HG02610 (cell line): ENCODE measurements at regions not wholly inside any gene's neighbourhood (a gene's known extent, or its start where the extent isn't known, plus 50 kb on each side); places are given as distances from the start of the nearest gene placed in this dataset.

Source experiments
- ATAC-seq: cut with Tn5 transposase; IDR thresholded peaks from one replicate; pipeline ENCODE4 v1.9.1; 2021; ENCODE audit warnings: mild to moderate bottlenecking, moderate library complexity; ENCODE audit not compliant: unreplicated experiment

DNA sequence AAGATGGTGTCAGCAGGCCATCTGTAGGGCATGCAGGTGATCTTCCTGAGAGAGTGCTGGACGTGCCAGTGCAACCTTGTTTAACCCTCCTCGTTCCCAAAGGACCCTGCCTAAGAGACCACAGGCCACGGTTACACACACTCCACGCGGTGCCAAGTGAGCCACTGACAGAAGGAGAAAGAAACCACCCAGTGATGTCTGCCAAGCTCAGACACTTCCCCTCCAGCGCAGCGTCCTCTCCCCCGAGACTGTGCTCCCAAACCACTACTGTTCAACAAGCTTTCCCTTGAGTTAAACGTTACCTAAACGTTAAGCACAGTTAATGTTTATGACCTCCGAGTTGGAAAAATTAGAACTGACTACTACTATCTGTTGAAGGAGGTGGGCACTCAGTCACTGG lies 119.1 kb upstream of the NCK2 start:
- no peak for ATAC-seq

DNA sequence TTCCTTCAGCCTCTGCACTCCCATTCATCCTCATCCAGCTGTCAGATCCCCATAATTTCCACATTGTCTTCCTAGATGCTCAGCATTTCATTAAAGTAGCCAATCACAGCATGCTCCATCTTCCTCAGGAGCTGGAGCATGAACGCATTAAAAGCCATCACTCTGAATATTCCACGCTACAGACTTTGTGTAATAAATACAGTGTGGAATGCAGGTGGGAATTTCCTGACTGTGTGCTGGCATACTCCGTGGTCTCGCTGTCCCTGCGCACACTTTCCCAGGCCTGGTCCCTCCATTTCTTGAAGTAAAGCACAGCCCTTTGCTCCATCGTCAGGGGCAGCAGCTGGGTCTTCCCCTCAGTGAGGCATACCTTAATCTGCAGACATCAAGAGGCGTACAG lies 123.7 kb upstream of the NCK2 start:
- no peak for ATAC-seq

DNA sequence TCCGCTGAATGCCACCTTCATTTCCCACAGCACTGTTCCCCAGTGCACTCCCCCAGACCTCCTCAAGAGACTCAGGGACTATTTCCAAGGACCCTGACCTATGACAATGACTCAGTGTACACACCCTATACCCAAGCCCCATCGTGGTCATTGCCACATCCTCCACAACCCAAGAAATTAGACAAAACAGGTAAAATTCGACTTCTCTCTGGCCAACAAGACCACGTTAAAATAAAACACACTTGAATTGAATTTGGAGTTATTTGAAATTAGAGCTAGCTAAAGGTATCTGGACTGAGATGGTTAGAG lies 126.4 kb upstream of the NCK2 start:
- ATAC-seq: no peak

DNA sequence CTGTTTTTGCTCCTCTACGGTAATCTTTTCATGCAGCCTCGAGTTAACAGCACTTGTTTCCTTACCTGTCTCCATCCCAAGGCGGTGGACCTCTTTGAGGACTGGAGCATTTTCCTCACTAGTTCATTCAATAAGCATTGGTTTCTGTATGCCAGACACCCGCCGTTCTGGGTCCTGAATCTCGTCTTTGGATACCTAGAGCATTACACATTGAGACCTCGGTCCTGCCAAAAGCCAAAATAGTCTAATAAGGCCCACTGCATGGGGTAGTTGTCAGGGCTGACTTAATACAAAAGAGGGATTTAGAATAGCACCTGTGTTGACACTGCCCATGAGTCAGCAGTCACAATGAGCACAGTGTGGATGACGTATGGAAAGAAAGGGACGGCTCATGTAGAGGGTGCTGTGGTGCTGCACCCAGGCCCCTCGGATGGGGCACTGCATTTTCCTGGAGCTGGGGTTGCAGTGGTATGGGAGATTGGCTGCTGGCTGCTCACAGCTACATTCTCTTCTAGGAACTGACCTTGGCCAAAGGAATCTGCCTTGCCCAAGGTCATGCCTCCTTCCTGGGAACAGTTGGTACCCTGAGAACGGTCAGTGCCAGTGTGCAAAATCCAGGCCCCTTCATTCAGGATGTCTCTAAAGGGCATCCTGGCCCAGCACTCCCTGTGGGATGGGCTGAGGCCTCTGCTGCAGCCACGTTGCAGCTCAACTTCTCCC lies 126.9 kb upstream of the NCK2 start:
- no peak for ATAC-seq

GRCh38 chr2:105615305-105615704 lies 129.4 kb upstream of the NCK2 start:
- ATAC-seq: no peak

DNA sequence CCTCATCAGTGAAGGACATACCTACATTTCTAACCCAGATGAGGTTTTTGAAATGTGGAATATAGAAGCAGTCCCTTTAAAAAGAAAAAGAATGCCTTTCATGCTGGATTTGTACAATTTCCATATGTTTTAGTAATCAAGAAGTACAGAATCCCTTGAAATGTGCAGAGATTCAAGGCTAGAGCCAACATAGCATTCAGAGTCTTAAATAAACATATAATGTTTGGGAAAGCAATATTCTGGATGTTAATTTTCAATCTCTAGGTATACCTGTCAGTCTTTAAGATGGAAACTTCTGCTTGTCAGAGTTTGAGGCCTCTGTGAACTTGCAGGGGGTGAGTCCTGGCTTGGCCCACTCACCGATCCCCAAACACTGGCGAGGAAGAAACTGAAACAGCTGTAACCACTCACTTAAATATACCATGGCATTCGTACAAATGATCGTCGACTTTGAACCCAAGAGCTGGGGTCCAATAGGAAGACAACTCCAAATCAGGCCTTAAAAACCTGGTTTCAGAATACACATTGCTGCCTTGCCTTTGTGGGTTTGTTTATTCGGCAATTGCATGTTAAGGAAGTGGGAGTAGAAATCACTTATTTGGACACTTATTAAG lies 132.8 kb upstream of the NCK2 start:
- ATAC-seq: no peak

- ATAC-seq: no peak
These were observed 133.4 kb upstream of the NCK2 start for GRCh38 chr2:105611333-105611637.

GRCh38 chr2:105610576-105611332 lies 134.0 kb upstream of the NCK2 start:
- ATAC-seq: no peak

DNA sequence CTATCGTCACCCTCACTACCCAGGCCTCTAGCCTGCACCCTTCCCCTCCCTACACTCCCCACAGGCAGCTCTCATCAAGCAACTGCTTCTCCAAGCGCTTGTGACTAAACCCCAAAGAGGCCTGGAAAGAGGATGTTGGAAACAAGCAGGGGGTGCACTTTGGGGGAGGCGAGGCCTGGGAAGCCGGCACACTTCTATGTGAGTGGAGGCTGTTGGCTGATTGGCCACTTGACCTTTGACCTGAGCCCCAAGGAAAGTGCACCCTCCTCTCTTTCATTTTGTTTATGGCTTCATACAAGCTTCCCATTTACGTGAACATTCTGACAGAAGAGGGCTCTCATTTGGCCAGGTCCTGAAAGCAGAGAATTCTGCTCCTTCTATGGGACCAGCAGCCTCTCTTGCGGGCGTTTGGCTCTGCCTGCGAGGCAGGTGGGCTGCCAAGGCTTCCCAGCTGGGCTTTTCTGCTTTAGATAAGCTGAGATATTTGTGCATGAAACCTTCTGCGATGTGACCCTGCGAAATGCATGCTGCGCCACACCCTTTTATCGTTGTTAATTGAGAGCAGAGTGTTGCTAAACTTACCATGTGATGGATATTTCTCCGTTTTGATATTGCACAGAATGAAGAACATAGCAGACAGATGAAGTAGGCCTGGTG lies 134.8 kb upstream of the NCK2 start:
- ATAC-seq: no peak

DNA sequence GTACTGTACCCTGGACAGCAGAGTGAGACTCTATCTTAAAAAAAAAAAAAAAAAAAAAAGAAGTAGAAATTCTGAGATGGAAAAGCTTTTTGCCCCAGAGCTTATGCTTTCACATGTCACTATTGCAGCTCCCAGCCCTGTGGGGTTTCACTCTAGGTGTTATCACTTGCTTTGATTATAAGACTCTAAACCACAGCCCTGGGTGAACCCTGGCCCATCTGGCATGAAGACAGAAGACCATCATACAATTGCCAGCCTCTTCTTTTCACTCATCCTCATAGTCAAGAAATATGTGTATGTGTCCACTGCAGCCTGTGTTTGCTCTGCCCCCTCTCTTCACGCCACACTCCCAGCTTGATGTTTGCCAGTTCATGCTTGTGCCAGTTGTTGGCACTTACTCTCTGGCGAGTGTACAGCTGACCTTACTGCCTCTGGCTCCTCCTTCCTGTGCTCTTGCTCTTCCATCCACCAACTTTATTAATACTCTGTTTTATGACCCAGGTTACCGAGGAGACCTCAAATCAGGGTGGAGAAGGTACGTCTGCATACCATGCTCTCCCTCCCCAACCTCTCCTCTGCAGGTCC lies 136.7 kb upstream of the NCK2 start:
- ATAC-seq: no peak

DNA sequence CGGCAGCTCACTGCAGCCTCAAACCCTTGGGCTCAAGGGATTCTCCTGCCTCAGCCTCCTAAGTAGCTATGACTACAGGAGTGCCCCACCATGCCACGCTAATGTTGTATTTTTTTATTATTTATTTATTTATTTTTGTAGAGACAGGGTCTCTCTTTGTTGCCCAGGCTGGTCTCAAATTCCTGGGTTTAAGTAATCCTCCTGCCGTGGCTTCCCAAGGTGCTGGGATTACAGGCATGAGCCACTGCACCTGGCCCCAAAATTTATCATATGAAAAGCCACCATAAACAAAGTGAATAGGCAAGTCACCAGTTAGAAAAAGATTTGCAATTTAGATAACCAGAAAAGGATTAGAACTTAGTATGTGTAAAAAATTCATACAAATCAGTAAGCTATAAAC lies 138.6 kb upstream of the NCK2 start:
- no peak for ATAC-seq

- ATAC-seq: no peak
These were observed 139.8 kb upstream of the NCK2 start for GRCh38 chr2:105604938-105605337.

DNA sequence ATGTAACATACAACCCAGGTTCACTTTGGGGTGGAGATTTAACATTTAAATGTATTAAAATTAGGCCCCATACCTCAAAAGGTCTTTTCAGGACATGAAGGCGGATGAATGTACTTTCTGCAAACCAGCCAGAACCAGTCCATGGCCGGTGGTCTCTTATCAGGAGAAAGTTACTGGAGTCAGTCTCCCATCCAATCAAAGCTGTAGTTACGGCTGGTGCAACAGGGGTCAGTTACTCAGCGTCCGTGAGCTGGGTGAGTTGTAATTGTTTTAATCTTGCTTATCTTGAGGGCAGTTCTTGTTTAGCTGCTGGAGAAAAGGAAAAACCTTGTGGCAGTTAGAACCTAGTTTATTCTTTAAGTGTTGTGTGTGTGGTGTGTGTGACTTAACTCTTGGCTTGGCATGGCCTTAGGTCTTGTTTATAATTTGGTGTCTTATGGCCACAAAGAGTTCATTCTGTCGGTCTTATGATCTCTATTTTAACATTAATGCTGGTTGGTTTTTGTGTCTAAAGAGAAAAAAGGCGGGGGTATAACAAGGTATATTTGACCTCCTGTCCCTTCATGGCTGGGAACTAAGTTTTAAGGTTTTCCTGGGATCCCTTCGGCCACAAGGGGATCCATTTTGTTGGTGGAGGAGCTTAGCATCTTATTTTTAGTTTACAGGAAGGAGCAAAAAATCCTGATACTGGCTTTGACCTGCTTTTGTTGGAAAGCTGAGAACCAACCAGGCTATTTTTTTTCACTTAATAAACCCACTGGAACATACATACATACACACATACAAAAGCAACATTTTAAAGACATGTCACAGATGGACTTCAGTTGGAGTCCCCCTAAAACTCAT lies 143.5 kb upstream of the NCK2 start:
- no peak for ATAC-seq

DNA sequence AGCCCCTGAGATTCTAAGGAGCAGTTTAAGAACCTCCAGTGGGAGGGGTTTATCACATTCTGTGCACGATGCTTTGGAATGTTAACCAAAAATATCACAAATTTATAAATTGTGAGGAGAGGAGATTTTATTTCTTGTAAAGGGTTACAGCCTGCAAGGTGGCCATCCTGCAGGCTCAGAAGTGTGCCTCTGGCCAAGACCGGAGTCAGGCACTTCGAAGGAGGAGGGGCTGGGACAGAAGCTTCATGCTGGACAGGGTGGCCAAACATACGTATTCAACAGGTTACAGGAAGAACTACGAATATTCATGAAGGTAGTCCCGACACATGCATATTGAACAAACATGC lies 144.1 kb upstream of the NCK2 start:
- no peak for ATAC-seq

DNA sequence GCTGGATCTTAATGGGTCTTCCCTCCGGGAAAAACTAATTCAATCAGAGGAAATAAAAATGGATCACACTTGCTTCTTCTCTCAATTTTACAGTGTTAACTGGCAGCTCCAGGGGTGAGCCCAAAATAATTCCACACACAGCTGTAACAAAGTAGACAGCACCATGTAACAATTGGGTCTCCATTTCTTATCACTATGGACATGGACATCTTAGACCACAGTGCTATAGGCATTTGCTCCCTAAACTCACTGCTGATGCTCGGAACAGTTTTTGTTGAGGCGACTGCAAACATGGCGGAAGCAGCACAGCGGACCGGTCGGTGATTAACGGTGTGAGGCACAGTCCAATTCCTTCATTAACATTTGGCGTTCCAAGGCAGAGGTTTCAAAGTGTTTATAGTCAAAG lies 144.7 kb upstream of the NCK2 start:
- ATAC-seq: no peak

DNA sequence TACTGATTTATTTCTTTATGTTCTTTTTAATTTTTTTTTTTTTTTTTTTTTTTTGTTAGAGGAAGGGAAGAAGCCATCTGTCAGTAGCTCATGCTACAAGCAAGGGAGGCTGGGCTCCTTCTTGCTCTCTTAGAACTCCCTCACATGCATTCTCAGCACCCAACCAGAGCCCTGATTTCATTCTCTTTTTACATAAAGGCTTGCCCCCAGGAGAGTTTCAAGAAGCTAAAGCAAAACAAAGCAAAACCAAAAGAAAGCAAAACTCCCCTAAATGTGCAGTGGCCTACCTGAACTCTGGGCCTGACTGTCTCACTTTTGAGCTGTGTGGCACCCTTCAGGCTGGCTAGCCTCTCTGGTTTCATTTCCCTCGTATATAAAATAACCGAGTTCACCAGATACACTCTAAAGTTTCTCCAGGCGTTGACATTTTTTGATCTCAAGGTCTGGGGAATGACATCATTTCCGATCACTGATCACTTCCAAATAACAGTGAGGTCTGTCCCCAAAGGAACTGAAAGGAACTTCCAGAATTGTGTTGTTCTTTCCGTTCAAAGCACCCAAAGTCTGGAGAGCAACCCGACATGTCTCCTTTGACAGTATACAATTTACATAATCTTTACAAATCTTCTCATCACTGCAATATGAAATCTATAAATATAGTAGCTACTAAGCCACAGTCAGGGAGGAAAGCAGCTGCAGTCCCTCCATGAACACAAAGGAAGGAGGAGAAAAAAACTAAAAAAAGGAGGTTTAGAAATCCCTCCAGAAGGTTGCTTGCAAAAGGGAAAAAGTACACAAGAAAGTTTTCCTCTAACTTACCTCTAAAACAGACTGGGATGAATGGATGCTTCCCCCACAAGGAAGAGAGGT lies 145.6 kb upstream of the NCK2 start:
- ATAC-seq: no peak

DNA sequence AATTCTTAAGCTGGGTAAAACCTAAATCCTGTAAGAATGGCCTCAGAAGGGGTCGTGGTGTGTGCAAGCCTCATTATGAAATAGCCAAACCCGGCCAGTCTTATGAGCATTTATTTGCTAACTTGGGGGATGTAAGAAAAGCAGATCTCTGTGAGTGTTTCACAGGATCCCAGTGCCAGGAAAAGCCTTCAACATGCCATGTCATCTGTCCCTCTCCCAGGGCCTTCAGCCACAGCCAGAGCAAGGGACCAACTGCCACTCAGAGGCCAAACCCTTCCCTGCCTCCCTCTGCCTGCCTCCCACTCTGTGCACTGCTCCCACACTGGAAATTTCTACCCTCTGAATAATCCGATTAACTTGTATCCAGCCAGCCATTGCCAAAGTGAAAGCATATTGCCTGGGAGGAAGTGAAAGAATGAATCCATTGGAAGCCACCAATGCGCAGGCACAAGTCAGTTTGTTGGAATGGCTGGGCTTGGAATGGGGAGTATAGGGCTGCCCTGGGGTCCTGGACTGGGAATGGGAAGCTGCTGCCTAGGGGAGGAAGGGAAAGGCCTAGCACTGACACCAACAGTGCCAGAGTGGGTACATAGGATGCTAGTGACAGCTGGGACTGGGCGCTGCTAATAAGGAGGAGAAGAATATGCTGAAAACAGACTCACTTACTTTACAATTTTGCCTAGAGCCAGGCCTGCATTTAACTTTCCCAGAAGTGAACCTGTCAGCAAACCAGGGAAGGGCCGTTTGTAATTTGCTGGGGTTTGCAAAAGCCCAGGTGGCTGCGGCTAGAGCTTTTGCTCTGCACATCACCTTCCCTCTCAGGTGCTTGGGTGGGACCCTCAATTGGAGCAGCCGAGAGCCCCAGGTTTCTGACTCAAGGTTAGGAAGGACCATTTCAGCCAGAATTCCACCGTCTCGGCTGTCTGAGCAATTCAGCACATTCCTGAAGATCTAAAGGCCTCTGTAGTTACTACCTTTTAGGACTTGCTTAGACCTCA lies 146.6 kb upstream of the NCK2 start:
- ATAC-seq: no peak

GRCh38 chr2:105597011-105597805 lies 147.5 kb upstream of the NCK2 start:
- ATAC-seq: no peak
